OCI-M1 (cell line): ENCODE measurements at regions not wholly inside any gene's neighbourhood (a gene's known extent, or its start where the extent isn't known, plus 50 kb on each side); places are given as distances from the start of the nearest gene placed in this dataset.

Experiments
- DNase-seq: peaks from one replicate; lab custom pipeline; 2025; lab: John Stamatoyannopoulos, UW

- DNase-seq, result no peak
Measured at GRCh38 chr17:13405080-13405479, 196.6 kb downstream of the HS3ST3A1 start.

DNA sequence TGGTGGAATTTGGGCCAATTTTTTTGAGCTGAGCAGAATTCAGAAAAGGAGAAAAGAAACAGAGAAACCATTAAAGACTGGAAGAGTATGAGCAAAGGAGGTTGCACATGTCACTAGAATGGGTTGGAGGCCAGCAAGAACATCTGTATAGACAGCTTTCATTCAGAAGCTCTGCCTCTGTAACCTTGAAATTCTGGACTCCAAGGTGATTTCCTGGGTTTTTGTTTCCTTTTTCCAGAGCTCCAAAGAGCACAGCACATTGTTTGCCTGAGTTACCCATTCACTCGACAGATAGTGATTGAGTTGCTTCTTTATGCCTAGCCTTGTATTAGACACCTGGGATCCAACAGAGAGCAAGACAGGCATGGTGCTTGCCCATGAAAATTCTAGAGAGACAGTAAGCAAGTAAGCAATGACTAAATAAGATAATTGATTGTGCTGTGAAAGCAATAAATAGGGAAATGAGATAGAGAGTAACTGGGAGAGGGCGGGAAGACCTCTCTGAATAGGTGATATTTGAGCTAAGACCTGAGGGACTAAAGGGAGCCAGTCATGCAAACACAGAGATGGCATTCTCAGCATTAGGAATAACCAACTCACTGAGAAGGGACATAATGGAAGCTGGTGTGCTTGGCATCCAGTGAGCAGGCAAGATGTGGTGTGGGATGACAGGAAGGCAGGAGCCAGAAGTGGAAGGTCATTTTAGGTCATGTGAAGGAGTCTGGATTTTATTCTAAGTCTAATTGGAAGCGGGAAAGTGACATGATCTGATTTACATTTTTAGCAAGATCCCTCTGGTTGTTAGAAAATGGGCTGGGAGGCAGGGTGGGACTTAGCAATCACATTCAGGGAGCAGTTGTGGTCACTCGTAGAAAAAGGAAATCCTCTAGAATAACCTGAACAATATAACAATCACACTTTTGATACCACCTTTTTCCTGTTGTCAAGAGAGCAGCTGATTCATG, 197.5 kb downstream of the HS3ST3A1 start:
- no peak for DNase-seq

DNA sequence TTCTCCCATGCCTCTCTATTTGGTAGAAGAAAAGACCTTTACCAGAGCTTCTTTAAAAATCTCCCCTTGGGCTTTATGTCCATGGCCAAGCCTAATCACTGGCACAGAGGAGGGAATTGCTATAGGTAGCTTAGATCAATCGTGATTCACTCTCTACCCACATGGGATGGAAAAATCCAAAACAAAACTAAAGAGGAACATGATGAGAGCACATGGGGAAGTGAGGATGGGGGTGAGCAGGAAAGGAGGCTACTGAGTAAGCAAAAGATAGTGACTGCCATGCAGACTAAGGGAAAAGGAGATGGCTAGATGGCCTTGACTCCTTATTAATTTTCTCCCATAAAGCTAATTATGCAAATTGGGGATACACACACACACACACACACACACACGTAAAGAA, 201.2 kb downstream of the HS3ST3A1 start:
- DNase-seq, result peak; percentile 39

DNA sequence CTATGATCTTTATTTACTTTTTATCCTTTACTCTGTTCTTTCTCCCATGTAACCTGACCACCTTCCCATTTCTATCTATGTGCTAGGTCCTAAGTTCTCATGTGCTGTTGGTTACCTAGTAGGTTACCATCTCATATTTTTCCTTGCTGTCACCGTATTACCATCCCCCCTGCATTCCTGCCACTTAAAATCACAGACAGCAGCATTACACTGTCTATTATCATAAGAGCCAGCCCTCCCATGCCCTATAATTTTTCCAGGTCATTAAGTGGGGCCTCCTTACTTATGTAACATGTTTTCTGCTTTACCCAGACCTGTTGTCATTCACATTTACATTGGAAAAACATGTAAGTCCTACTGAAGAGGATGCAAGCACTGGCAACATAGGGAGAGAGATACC, 202.9 kb downstream of the HS3ST3A1 start:
- DNase-seq, result no peak

DNA sequence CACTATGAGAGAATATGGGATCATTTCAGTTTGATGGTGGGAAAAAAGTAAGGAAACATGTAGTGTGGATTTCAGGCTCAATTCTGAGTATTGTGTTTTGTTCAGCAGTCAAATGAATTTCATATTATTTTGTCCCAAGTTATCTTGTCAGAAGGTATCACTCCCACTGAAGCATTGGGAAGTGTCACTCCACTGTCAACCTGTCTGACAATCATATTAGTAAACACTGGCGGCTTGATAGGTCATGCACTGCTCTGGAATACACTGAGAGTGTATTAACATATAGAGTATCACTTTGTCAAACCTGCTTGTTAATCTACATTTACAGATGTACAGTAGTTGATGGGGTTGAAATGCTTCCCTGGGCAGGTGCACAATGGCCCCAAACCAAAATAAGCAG, 203.6 kb downstream of the HS3ST3A1 start:
- DNase-seq, result no peak

DNA sequence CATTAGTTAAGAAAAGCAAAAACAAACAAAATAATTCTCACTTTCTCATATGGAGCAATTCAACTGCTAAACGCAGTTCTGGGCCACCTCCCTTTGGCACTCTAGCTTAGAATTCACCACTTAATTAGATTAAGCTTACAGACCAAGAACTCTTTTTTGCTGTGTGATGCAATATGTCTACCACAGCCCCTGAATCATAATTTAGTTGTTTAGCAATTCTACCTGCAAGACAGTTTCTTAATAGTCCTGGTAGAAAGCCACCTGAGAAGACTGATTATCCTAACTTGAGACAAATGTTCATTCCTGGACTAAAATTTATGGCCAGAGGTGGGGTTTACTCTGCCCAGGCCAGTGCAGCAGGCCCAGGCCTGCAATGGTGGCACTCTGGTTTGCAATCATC, 205.9 kb downstream of the HS3ST3A1 start:
- no peak for DNase-seq

DNA sequence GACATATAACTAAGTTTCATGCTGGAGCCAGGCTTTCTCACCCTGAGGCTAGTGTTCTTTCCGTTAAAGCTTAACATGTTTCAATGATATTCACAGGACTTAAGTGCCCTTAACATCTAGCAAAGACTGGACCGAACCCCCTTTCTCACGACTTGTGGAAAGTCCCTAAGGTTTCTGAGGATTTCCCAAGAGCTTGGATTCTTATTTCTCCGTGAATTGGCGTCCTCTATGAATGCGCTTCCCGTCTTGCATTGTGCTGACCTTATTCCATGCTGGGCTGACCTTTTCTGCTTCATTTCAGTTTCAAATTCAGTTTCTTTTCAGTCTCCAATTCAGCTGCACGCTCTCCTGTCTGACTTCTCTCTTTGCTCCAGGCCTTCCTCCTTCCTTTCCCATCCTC, 206.4 kb downstream of the HS3ST3A1 start:
- DNase-seq, result no peak

DNA sequence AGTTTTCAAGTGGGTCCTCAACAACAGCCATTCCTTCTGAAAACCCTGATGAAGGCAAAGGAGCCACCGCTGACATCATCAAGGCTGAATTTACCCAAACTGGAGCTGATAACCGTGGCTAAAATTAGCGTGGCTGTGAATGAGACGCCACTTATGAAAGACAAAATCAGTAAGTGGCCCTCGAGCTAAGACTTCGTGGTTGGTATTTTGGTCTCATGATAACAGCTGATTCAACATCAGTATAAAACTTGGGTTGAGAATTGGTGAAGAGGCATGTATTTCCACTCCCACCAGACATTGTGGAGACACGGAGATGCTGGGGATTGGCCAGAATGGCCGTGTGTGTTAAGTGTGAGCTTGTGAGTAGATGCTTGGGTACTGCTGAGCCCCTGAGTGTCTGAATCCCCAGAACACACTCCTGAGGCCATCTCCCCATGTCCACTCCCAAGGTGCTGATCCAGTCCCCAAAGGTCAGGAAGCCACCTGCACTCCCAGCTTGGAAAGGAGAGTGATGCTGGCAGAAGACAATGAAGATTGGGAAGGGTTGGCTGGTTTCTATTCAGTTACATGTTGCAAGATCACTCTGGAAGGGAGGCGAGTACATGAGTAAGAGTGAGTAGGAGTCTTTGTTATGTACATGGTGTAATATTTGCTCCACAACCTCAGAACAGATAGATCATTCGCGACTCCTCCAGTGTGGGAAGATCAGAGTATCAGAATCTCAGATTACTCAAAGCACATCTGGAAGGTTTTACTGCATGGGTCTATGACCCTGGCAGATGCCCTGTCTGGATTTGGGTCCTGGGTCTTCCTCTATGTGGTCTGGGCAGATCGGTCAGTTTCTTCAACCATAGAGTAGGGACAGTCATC, 207.7 kb downstream of the HS3ST3A1 start:
- DNase-seq, result no peak

GRCh38 chr17:13387952-13388351, 213.8 kb downstream of the HS3ST3A1 start:
- DNase-seq, result no peak

- DNase-seq, result no peak
Measured at GRCh38 chr17:13387236-13387635, 214.5 kb downstream of the HS3ST3A1 start.

GRCh38 chr17:13385481-13385911, 216.2 kb downstream of the HS3ST3A1 start:
- peak; percentile 89 for DNase-seq

GRCh38 chr17:13384626-13385025, 217.1 kb downstream of the HS3ST3A1 start:
- no peak for DNase-seq

DNA sequence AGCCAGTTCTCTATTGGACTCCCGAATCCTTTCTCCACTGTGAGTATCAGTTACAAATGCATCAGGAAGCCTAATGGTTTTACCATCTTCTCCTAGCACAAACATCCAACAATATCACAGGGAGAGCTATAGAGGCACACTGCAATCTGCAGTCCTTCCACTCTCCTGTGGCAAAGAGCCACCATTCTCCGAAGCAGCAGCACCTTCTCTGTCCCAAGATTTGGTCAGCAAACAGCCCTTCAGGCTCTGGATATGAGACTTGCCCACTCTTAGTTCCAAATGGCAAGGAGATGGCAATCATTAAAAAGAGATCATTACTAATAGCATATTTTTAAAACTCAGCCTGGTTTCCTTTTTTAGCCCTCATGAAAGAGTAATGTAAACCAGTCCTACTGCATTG, 223.4 kb downstream of the HS3ST3A1 start:
- no peak for DNase-seq

GRCh38 chr17:13374203-13375143, 227.3 kb downstream of the HS3ST3A1 start:
- DNase-seq, result no peak

DNA sequence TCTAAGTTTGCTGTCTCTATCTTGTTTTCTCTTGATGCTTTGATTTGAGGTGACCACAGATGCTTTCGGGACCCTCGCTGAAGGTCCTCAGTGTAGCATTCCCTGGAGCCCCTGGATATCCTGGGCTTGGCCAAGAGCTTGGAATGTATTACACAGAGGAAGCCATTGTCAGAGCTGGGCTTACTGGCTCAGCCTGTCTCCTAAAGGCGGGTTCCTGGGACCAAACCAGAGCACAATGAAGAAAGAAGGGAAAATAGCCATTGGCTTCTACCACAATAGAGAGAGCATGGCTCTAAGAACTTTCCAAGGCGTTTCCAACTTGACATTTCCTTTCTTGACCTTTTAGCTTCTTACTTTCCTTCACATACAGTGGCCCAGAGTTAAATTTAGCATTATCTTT, 229.3 kb downstream of the HS3ST3A1 start:
- no peak for DNase-seq

- DNase-seq, result no peak
Measured at GRCh38 chr17:13367154-13367553, 234.6 kb downstream of the HS3ST3A1 start.

DNA sequence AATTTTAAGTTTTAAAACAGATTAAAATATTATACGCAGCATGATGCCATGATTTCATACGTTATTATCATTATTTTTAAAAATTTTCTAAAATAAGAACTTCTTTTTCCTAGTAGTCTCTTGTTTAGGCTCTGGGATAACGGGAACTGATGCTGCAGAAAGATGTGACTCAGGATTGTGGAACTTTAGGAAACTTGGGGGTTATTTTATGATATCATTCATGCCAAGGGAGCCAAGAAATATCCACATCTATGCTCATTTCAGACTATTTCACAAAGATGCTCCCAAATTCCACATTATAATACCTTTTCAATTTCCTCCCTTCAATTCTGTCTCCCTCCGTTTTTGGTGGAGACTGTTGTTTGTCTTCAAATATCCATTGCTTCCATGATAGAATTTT, 236.4 kb downstream of the HS3ST3A1 start:
- DNase-seq, result no peak

DNA sequence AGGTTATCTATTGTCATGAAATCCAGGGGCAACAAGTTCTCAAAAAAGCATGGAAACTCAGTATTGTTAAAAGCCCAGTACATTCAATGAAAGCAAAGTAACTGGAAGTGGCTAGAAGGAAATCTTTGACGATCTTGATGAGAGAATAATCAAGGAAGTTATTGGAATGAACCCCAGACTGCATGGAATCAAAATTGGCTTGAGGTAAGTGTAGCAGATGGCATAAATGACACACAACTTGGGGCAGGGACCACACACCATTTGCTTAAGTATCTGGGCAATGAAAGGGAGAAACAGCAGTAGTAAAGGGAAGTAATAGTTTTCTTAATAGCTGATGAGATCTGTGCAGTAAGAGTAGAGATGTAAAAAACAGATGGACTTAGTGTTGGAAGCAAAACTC, 238.0 kb downstream of the HS3ST3A1 start:
- no peak for DNase-seq

GRCh38 chr17:13362341-13363122, 239.2 kb downstream of the HS3ST3A1 start:
- DNase-seq, result no peak

DNA sequence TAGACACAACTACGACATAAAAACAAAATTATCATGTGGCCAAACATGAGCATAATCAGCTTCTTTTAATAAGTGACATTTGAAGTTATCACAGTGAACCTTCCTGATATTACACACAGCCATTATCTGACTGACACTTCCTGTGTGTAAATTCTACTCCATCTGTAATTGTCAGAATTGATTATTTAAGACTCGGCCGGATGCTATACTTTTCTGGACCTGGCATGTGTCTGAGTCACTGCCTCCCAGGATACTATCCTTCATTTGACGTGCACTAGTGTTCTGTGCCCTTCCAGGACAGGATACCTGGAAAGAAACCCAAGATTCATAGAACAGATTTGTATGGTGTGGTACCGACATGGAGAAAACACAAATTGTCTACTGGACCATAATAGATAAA, 242.0 kb downstream of the HS3ST3A1 start:
- no peak for DNase-seq

DNA sequence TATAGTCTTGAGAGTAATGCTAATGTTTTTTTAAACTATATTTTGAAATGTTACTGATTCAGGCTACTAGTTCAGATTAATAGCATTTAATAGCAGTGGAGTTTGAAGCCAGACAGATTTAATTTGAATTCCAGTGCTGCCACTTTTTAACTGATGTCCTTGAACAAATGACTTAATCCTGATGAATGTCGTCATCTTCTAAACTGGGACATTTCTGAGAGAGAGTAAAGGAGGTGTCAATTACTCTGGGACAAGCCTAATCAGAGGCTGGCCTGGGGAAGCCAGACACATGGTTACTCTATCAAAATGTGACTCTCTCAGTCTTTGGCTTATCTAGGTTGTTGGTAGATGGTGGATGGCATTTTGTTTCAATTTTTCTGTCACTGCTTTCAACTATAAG, 246.7 kb downstream of the HS3ST3A1 start:
- DNase-seq, result no peak
